HG02884 (cell line): ENCODE measurements at regions not wholly inside any gene's neighbourhood (a gene's known extent, or its start where the extent isn't known, plus 50 kb on each side); places are given as distances from the start of the nearest gene placed in this dataset.

Experiments
- ATAC-seq: cut with Tn5 transposase; IDR thresholded peaks from one replicate; pipeline ENCODE4 v1.9.1; 2021; ENCODE audit warnings: mild to moderate bottlenecking, moderate library complexity; ENCODE audit not compliant: unreplicated experiment

- ATAC-seq, result no peak
These were observed 184.4 kb downstream of the SPCS3 start for GRCh38 chr4:176504118-176504517.

GRCh38 chr4:176507845-176508533, 188.2 kb downstream of the SPCS3 start:
- no peak for ATAC-seq

GRCh38 chr4:176508780-176509331, 189.1 kb downstream of the SPCS3 start:
- ATAC-seq, result no peak

GRCh38 chr4:176525576-176525975, 205.8 kb downstream of the SPCS3 start:
- no peak for ATAC-seq

GRCh38 chr4:176526704-176527103, 206.9 kb downstream of the SPCS3 start:
- no peak for ATAC-seq

- ATAC-seq, result no peak
These were observed 209.8 kb downstream of the SPCS3 start for GRCh38 chr4:176529574-176529973.

GRCh38 chr4:176533159-176533558, 213.4 kb downstream of the SPCS3 start:
- no peak for ATAC-seq

GRCh38 chr4:176534566-176534965, 214.8 kb downstream of the SPCS3 start:
- no peak for ATAC-seq

DNA sequence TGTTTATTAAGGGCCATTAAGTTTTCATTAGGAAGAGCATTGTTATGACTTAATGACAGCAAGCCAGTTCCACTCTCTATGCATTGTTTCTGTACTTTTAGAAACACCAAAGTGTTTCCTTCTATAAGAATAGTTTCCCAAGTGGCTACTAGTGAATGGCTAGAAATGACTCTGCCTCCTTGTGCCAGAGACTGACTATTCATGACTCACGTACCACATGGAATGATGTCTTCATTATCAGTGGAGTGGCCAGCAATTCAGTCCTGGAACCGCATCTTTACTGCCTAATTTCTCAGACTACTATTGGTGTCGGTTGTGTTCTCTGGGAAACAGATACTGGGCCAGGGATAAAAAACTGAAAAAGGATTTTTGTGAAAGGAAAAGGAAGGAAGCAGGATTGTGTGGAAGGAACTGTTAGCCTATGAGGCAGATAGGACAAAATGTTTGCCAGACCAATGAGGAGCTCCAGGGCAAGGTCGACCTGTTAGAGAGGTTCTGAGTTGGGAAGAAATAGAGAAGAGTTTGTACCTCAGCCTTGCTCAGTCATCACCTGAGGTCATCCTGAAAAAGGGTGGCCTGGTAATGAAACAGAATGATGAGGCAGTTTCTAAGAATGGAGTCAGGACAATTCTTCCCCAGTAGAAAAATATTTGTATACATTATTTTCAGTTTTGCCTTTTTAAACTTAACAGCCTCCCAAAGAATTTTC, 218.6 kb downstream of the SPCS3 start:
- no peak for ATAC-seq

DNA sequence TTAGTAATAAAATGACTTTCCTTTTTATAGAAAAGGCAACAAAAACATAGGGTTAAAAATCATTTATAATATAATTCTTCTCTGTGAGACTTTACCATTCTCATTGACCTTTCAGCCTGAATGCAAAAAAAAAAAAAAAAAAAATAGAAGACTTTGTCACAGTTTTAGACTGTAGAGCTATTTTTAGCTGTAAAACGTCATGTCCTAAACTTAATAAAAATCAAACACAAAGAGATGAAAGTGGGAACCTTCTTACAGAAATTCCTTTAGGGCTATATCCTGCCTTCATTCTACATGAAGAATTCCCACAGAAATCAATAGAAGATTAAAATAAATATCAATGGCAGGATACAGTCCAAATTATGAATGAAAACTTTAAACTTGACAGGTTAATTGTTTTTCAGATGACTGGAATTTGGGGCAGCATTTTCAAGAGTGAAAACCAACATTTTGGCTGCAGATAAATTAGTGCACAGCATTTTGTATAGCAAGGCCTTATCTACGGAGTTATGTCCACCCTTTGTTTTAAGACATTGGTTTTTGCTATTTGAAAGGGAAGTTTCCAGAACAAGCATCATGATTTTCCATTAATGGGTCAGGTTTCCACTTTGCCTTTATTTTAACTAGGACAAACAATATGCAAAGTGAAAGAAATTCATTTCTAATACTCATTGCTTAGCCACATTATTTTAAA, 219.5 kb downstream of the SPCS3 start:
- ATAC-seq, result no peak

DNA sequence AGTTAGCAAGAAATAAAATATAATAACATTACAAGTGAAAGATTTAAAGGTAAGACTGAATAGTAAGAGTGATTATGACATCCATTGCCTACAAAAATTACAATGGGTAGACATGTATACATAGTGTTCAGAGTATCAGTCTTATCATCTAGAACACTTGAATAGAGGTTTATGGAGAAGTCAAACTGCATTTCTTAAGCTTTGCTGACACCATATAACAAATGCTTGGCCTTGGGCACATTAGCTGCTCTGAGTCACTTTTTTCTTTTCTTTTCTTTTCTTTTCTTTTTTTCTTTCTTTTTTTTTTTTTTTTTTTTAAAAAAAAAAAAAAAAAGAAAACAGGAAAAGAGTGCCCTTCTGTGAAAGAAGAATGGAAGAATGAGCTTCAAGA, 220.0 kb downstream of the SPCS3 start:
- no peak for ATAC-seq

DNA sequence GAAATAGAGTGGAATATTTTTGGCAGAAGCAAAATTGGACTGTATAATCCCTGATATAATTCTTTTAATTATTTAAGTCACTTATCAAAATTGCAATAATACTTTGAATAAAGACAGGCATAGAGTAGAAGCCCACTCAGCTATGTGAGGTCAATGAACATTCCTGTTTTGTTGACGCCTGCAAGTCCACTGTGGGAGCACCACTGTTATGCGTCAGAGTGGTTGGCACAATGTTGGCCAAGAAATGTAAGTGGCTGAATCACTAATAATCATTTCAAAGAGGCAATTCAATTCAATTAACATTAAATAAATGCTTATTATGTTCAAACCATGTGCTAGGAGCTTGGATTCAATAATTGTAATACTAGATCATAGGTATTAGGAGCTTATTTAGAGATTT, 221.0 kb downstream of the SPCS3 start:
- no peak for ATAC-seq

DNA sequence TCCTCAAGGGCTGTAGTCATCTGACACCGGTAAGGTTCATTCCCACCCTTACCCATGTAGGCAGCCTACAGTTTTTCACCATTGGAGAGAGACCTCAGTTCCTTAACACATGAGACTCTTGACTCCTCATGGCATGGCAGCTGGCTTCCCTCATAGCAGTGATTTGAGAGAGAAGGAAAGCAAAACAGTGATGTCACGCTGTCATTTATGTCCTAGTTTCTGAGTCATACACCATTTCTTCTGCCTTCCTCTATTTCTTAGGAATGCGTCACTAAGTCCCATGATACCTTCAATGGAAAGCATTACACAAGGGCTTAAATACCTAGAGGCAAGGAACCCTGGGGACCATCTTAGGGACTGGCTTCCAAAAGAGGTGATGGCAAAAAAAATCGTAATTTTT, 226.1 kb downstream of the SPCS3 start:
- no peak for ATAC-seq

DNA sequence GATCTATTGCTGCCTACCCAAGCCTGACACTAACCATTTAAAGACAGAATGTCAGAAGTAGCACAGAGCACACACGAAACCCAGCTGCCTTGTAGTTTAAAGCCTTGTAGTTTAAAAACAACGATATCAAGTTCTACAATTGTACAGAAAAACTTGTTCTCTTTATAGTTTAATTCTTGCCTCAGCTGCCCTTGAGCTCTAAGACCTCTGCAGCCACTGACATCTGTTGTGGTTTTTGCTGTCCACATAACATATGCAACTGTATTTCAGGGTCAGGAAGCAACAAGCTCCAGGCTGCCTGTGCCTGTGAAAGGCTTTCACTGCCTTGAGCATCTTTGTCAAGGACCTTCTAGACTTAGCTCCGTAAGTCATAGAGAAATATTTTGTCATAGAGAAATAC, 227.2 kb downstream of the SPCS3 start:
- no peak for ATAC-seq

GRCh38 chr4:176548571-176548970, 228.8 kb downstream of the SPCS3 start:
- no peak for ATAC-seq

GRCh38 chr4:176549161-176549865, 229.5 kb downstream of the SPCS3 start:
- no peak for ATAC-seq

- ATAC-seq, result no peak
These were observed 234.1 kb downstream of the VEGFC start for GRCh38 chr4:176558661-176559060.

DNA sequence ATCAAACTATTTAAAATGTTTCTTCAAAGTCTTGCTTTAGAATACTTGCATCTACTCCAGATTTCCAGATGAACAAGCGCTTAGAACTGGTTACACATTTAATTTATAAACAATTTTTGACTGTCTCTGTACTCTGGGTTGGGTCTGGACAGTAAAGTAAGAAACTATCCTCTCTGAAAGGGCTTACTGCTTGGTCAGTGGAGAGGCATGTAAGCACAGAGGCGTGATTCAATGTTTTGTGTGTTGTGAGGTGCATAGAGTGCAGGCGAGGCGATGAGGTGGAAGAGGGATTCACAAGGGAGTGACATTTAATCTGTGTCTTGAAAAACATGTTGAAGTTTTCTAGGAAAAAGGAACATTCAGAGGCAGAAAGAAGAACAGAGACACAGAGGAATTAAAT, 231.4 kb downstream of the VEGFC start:
- no peak for ATAC-seq

DNA sequence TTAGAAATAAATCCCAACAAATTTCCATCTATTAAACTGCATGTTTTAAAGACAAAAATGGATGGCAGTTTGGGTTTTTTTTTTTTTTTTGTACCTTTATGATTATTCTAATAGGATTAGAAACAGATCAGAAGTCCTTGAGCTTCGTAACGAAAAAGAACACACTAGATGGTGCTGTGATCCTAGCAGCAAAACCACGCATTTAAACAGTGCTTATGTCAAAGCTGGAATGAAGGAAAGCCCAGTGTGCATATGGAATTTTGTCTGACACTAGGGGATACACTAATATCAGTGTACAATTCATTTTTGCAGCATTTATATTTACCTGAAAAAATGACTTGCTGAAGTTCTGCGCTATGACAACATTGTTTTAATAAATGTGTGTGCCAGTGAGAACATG, 229.1 kb downstream of the VEGFC start:
- ATAC-seq, result no peak

DNA sequence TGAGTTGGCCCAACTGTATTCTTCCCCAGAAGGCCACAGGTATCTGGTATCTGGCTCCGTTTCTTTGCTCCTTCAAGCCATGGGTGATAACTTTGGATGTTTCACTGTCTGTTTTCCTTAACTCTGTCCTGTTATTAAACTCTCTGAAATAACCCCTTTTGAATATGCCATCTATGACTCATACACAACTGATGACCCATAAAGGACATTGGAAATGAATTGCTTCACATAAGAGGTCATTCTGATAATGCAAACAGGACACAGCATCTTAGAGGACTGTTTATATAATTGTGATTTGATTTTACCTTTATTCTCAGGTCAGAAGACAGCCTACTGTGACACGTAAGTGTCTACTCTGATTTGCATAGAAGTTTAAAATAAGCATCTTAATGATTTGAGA, 227.7 kb downstream of the VEGFC start:
- ATAC-seq, result no peak

- ATAC-seq, result no peak
These were observed 226.0 kb downstream of the VEGFC start for GRCh38 chr4:176566769-176567168.
